ENCODE measurements at regions not wholly inside any gene's neighbourhood (a gene's known extent, or its start where the extent isn't known, plus 50 kb on each side); places are given as distances from the start of the nearest gene placed in this dataset.

- no peak for ATAC-seq
- no peaks in the 10 kb centered on the region for H3K27me3 ChIP-seq
- intact Hi-C loops (cut with DNase I; ENCODE audit: low total_unique reads) = no loop called here
- no peak for DNase-seq
- no peaks in the 10 kb centered on the region for H3K36me3 ChIP-seq
- TF ChIP-seq CTCF (IDR thresholded peaks at IDR 0.05 in 4 of 5, conservative IDR thresholded peaks at IDR 0.05 in 1 of 5) (no peak), POLR2A (IDR thresholded peaks at IDR 0.05) (no peak)
- H3K4me1 ChIP-seq = no peaks in the 10 kb centered on the region
- no peaks in the 10 kb centered on the region for H3K9me3 ChIP-seq
- in situ Hi-C loops (cut with MboI; ENCODE audit: low sequenced_read_pairs in 4 of 4) = no loop called here
- no peak overlapping the region for H3K27ac ChIP-seq
- no peak overlapping the region for H3K4me3 ChIP-seq
Observed at GRCh38 chr4:145320294-145320693, 139.9 kb upstream of the OTUD4 start.

GRCh38 chr4:145319751-145320150 is 139.4 kb upstream of the OTUD4 start:
- Histone ChIP-seq H3K9me3 (no peaks in the 10 kb centered on the region), H3K4me3 (no peak overlapping the region), H3K36me3 (no peaks in the 10 kb centered on the region), H3K27ac (no peak overlapping the region), H3K4me1 (no peaks in the 10 kb centered on the region), H3K27me3 (no peaks in the 10 kb centered on the region)
- TF ChIP-seq CTCF (IDR thresholded peaks at IDR 0.05 in 4 of 5, conservative IDR thresholded peaks at IDR 0.05 in 1 of 5) = no peak
- TF ChIP-seq POLR2A (IDR thresholded peaks at IDR 0.05) = no peak
- intact Hi-C loops (cut with DNase I; ENCODE audit: low total_unique reads) = no loop called here
- DNase-seq (no peak), ATAC-seq (no peak)
- in situ Hi-C loops (cut with MboI; ENCODE audit: low sequenced_read_pairs in 4 of 4) = no loop called here

DNA sequence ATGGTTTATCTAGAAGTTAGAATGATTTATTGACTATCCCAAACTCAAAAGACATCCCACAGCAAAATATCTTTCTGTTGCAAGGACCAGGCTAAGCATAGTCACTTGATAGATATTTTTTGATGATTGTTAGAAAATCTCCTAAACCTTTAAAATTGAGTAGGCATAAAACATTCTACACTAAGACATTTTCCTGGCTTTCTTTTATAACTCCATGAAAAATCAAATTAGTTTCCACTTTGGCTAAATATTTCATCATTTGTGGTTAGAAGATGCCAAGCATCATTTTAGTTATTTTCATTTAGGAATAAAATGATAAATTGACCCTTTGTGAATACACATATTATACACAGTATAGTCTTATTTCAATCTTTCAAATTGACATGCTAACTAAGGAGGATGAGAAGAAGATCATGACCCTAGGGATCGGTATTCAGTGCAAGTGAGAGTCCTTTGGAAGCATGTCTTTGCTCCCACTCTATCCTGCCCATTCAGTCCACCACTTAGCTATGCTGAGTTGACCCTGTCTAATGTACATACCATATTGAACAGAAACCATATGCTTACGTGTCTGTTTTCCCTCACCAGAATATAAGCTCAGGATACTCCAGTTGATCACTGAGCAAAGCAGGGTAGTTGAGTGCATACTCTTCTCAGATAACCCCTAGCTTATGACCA is 136.6 kb upstream of the OTUD4 start:
- H3K4me3 ChIP-seq = no peak overlapping the region
- ATAC-seq = no peak
- H3K9me3 ChIP-seq = no peaks in the 10 kb centered on the region
- TF ChIP-seq POLR2A (IDR thresholded peaks at IDR 0.05) = no peak
- no peak for TF ChIP-seq CTCF (IDR thresholded peaks at IDR 0.05 in 4 of 5, conservative IDR thresholded peaks at IDR 0.05 in 1 of 5)
- no peaks in the 10 kb centered on the region for H3K36me3 ChIP-seq
- no peak overlapping the region for H3K27ac ChIP-seq
- intact Hi-C loops (cut with DNase I; ENCODE audit: low total_unique reads) (no loop called here), in situ Hi-C loops (cut with MboI; ENCODE audit: low sequenced_read_pairs in 4 of 4) (no loop called here)
- no peak for DNase-seq
- no peaks in the 10 kb centered on the region for H3K27me3 ChIP-seq
- no peaks in the 10 kb centered on the region for H3K4me1 ChIP-seq

DNA sequence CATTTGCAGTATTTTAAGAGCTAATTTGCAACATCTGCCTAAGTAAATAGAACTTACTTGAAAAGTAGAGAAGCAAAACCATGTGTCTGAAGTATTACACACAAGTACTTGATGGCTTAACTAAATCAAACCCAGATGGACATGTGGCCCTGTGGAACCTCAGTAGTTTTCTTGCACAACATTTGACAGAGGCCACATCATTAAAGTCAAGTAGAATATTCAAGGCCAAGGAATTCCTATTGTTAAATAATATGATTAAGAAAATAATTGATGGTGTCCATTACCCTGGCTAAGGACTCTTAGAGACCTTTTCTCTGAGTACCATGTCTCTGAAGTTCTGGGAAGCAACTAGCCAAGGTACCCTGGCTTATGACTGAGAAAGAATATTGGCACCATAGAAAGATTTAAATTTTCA is 135.4 kb upstream of the OTUD4 start:
- in situ Hi-C loops (cut with MboI; ENCODE audit: low sequenced_read_pairs in 4 of 4) = no loop called here
- TF ChIP-seq CTCF (IDR thresholded peaks at IDR 0.05 in 4 of 5, conservative IDR thresholded peaks at IDR 0.05 in 1 of 5) = no peak
- TF ChIP-seq POLR2A (IDR thresholded peaks at IDR 0.05) = no peak
- no peaks in the 10 kb centered on the region for H3K9me3 ChIP-seq
- H3K27ac ChIP-seq = no peak overlapping the region
- no peak overlapping the region for H3K4me3 ChIP-seq
- ATAC-seq (no peak), DNase-seq (no peak)
- intact Hi-C loops (cut with DNase I; ENCODE audit: low total_unique reads) = no loop called here
- H3K27me3 ChIP-seq = no peaks in the 10 kb centered on the region
- H3K4me1 ChIP-seq = no peaks in the 10 kb centered on the region
- H3K36me3 ChIP-seq = no peaks in the 10 kb centered on the region

DNA sequence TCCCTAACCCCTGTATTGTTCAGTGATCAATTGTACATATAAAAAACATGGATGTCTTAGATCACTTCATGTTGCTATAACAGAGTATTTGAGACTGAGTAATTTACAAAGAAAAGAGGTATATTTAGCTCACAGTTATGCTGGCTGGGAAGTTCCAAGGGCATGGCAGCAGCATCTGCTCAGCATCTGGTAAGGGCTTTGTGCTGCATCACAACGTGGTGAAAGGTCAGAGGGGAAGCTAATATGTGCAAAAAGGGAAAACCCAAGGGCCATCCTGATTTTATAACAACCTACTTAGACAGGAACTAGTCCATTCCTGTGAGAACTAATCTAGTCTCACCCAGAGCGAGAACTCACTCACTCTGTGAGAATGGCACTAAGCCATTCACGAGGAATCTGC is 128.2 kb upstream of the OTUD4 start:
- no peak overlapping the region for H3K27ac ChIP-seq
- H3K36me3 ChIP-seq = no peaks in the 10 kb centered on the region
- ATAC-seq (no peak), DNase-seq (no peak)
- no peak overlapping the region for H3K4me3 ChIP-seq
- H3K4me1 ChIP-seq = no peaks in the 10 kb centered on the region
- TF ChIP-seq CTCF (IDR thresholded peaks at IDR 0.05 in 4 of 5, conservative IDR thresholded peaks at IDR 0.05 in 1 of 5) (no peak), POLR2A (IDR thresholded peaks at IDR 0.05) (no peak)
- H3K27me3 ChIP-seq = no peaks in the 10 kb centered on the region
- intact Hi-C loops (cut with DNase I; ENCODE audit: low total_unique reads) = no loop called here
- in situ Hi-C loops (cut with MboI; ENCODE audit: low sequenced_read_pairs in 4 of 4) = no loop called here
- no peaks in the 10 kb centered on the region for H3K9me3 ChIP-seq

All from gastrocnemius medialis (tissue), 4 donors.